Heart right ventricle (tissue), 16 donors: ENCODE measurements at regions not wholly inside any gene's neighbourhood (a gene's known extent, or its start where the extent isn't known, plus 50 kb on each side); places are given as distances from the start of the nearest gene placed in this dataset.

Experiments
- ATAC-seq, 8 donors: fragments of 200-7000 bp; cut with Tn5 transposase; one replicate each; pipeline ENCODE4 v1.9.1; 2020; ENCODE audit warnings: mild to moderate bottlenecking in 8 of 8, moderate library complexity in 8 of 8, moderate number of reproducible peaks in 1 of 8
- DNase-seq, 2 donors: peaks; one replicate each; pipeline ENCODE4 v3.0.0-alpha.2; 2020
- H3K27ac ChIP-seq, 10 donors: fragments of 200-600 bp; sonication (generic) in 2 of 10; one replicate each; pipeline versions ENCODE4 v1.5.0 to v1.8.0; 2020 to 2022; ENCODE audit warnings: mild to moderate bottlenecking in 3 of 10
- H3K27me3 ChIP-seq, 7 donors: fragments of 200-600 bp; one replicate each; pipeline ENCODE4 v1.8.0; 2021 to 2022; ENCODE audit warnings: mild to moderate bottlenecking in 2 of 7
- H3K36me3 ChIP-seq, 9 donors: fragments of 200-600 bp; sonication (generic) in 1 of 9; one replicate each; pipeline versions ENCODE4 v1.5.0 to v1.8.0; 2020 to 2022; ENCODE audit warnings: mild to moderate bottlenecking in 2 of 9
- H3K4me1 ChIP-seq, 9 donors: fragments of 200-600 bp; sonication (generic) in 1 of 9; one replicate each; pipeline versions ENCODE4 v1.5.0 to v1.8.0; 2020 to 2022; ENCODE audit warnings: mild to moderate bottlenecking in 4 of 9
- H3K4me3 ChIP-seq, 10 donors: fragments of 200-600 bp; sonication (generic) in 2 of 10; one replicate each; pipeline versions ENCODE4 v1.5.0 to v1.8.0; 2020 to 2022; ENCODE audit warnings: mild to moderate bottlenecking in 7 of 10, moderate library complexity in 2 of 10
- H3K9me3 ChIP-seq, 11 donors: fragments of 200-600 bp in 10 of 11; sonication (generic) in 2 of 11; one replicate each; pipeline versions ENCODE4 v1.5.0 to v1.8.0; 2013 to 2022; ENCODE audit warnings: mild to moderate bottlenecking in 2 of 11, control low read depth in 1 of 11, moderate library complexity in 1 of 11
- WGBS, 2 donors: extraction: QIAGEN DNeasy Blood & Tissue Kit; methylation state at CpG; one replicate each; pipeline ENCODE4 v1.1.7; 2013; ENCODE audit warnings: inconsistent platforms in 1 of 2; 5-methylcytosine and 5-hydroxymethylcytosine counted together
- intact Hi-C, 10 donors: fragments of 100-400 bp; cut with DNase I; formaldehyde crosslinking; loops; one replicate each; pipeline versions ENCODE4 v1.11.1 to v1.14.2; 2022
- TF ChIP-seq, protein P1 (sequence below), 9 donors: fragments of 200-600 bp; sonication (generic) in 2 of 9; IDR thresholded peaks; one replicate each; pipeline versions ENCODE4 v1.5.0 to v1.8.0; 2021 to 2022; ENCODE audit warnings: antibody characterized with exemption in 9 of 9, mild to moderate bottlenecking in 5 of 9, moderate library complexity in 1 of 9
- donor health status: Arrhythmogenic right ventricular cardiomyopathy.
- donor health status: ischemic (EF 13 %, LVEDD 7.1; RV severe dilation, severe dysfunction).
- donor health status: healthy with polysubstance abuse.
- donor health status: DM: no; HTN: yes; CAD: no.
- donor health status: DM: no; HTN: no; CAD: no.
- donor health status: ischemic (EF 25% LVEDD 6.9; RV normal size, moderate dysfunction).
- donor health status: ischemic (EF 25% LVEDD 5.7; RV mildly dilated, moderate dysfunction).
- donor health status: healthy.
- donor health status: DM: yes; HTN: yes; CAD: no.
- donor health status: Ischemic cardiomyopathy.
- donor health status: ischemic (EF 35%, LVEDD 5.7; RV mildly dilated, moderate dysfunction).
- donor health status: nonischemic (EF 11% LVEDD 7.7; RV severe dilation, severe dysfunction).
- donor health status: DM: yes; HTN: yes; CAD: no.
- donor health status: PGD.
- donor health status: ischemic (EF 29% LVEDD 5.4; RV normal size, mild dysfunction).
- donor health status: nonischemic (EF 23%, LVEDD 6.1; RV moderate dilation, normal function).

- Histone ChIP-seq H3K4me1 (no peaks in the 10 kb centered on the region), H3K27me3 (no peaks in the 10 kb centered on the region), H3K4me3 (no peak overlapping the region), H3K36me3 (no peaks in the 10 kb centered on the region), H3K9me3 (peaks cover 0 to 19% (median 0%) of the 10 kb centered on the region in 11 donors), H3K27ac (no peak overlapping the region)
- no peak for ATAC-seq
- no peak for DNase-seq
- 89 to 91% methylated on average over 17 of the region's 17 CpGs for WGBS, 2 donors
- intact Hi-C loops: no loop called here
- TF ChIP-seq, protein P1, sequence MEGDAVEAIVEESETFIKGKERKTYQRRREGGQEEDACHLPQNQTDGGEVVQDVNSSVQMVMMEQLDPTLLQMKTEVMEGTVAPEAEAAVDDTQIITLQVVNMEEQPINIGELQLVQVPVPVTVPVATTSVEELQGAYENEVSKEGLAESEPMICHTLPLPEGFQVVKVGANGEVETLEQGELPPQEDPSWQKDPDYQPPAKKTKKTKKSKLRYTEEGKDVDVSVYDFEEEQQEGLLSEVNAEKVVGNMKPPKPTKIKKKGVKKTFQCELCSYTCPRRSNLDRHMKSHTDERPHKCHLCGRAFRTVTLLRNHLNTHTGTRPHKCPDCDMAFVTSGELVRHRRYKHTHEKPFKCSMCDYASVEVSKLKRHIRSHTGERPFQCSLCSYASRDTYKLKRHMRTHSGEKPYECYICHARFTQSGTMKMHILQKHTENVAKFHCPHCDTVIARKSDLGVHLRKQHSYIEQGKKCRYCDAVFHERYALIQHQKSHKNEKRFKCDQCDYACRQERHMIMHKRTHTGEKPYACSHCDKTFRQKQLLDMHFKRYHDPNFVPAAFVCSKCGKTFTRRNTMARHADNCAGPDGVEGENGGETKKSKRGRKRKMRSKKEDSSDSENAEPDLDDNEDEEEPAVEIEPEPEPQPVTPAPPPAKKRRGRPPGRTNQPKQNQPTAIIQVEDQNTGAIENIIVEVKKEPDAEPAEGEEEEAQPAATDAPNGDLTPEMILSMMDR (IDR thresholded peaks at IDR 0.05): no peak
These were observed 1141.3 kb downstream of the BRINP3 start for GRCh38 chr1:189336115-189337100.

GRCh38 chr1:189349607-189350006, 1128.1 kb downstream of the BRINP3 start:
- no peaks in the 10 kb centered on the region for H3K9me3 ChIP-seq
- no peaks in the 10 kb centered on the region for H3K27me3 ChIP-seq
- no peak overlapping the region for H3K27ac ChIP-seq
- TF ChIP-seq, protein P1 (IDR thresholded peaks at IDR 0.05): no peak
- no peak for ATAC-seq
- intact Hi-C loops: no loop called here
- no peak for DNase-seq
- H3K36me3 ChIP-seq: no peaks in the 10 kb centered on the region
- no peaks in the 10 kb centered on the region for H3K4me1 ChIP-seq
- H3K4me3 ChIP-seq: no peak overlapping the region
- 56 to 64% methylated on average over 4 of the region's 4 CpGs for WGBS, 2 donors

- DNase-seq (no peak), ATAC-seq (no peak)
- Histone ChIP-seq H3K27me3 (no peaks in the 10 kb centered on the region), H3K27ac (no peak overlapping the region), H3K4me1 (no peaks in the 10 kb centered on the region), H3K9me3 (no peaks in the 10 kb centered on the region), H3K4me3 (peak overlapping the region in 1 of 10 donors; percentile 18), H3K36me3 (no peaks in the 10 kb centered on the region)
- intact Hi-C loops: no loop called here
- WGBS, 2 donors: 66 to 68% methylated on average over 3 of the region's 3 CpGs
- TF ChIP-seq, protein P1 (IDR thresholded peaks at IDR 0.05): no peak
These were observed 1126.6 kb downstream of the BRINP3 start for GRCh38 chr1:189350983-189351616.

DNA sequence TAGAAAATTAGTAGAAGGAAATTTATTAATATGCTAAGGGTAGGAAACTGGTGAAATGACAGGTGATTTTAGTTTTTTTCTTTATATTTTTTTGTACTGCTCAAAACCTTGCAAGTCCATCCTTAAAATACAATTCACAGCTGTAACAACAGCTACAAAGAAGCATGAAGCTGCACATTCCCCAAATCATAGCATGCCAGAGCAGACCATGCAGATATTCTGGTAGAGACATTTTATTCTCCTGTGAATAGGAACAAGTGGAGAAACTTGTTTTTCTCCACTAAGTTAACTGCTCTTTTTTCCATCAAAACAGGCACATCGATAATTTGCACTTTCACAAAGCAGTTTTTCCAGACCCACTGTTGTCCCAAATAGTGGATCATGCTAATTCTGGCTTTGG, 1125.7 kb downstream of the BRINP3 start:
- WGBS, 2 donors: 28 to 52% methylated on average over 1 of the region's 1 CpG
- TF ChIP-seq, protein P1 (IDR thresholded peaks at IDR 0.05): no peak
- no peak for ATAC-seq

More for the DNA sequence above, 1125.7 kb downstream of the BRINP3 start:
- H3K36me3 ChIP-seq: no peaks in the 10 kb centered on the region
- no peak overlapping the region for H3K27ac ChIP-seq
- intact Hi-C loops: no loop called here
- DNase-seq: no peak
- H3K4me3 ChIP-seq: no peak overlapping the region
- no peaks in the 10 kb centered on the region for H3K9me3 ChIP-seq
- H3K27me3 ChIP-seq: no peaks in the 10 kb centered on the region
- no peaks in the 10 kb centered on the region for H3K4me1 ChIP-seq
